Head of caudate nucleus (tissue), 42 donors: ENCODE measurements at regions not wholly inside any gene's neighbourhood (a gene's known extent, or its start where the extent isn't known, plus 50 kb on each side); places are given as distances from the start of the nearest gene placed in this dataset.

Source experiments
- DNase-seq, 42 donors: peaks; one replicate each; pipeline versions ENCODE4 v3.0.0 to v3.0.0-alpha.2; 2020 to 2021; ENCODE audit warnings: mixed read lengths in 7 of 42
- intact Hi-C: fragments of 100-400 bp; cut with DNase I; formaldehyde crosslinking; loops from one replicate; pipeline ENCODE4 v1.15.0; 2022

GRCh38 chr4:152104901-152105357 lies 344.1 kb upstream of the GATB start:
- DNase-seq, result peak in 40 of 42 donors; percentile 31 to 92 (median 64)
- intact Hi-C loops, result no loop called here

DNA sequence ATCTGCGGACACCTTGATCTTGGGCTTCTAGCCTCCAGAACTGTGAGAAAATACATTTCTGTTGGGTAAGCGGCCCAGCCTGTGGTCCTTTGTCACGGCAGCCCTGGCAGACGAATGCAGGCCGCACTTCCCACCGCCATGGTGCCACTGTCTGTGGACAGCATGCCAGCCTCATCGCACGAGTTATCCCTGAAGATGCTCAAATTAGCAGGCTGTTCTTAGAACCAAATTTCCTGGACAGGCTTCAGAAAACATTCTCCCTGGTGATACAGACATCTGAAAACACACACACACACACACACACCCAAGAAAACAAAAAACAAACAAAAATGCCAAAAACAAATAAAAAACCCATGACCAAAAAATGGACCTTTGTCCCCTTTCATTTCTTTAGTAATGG lies 343.5 kb upstream of the GATB start:
- intact Hi-C loops, result no loop called here
- DNase-seq, result peak in 2 of 42 donors; percentile 35 to 37

DNA sequence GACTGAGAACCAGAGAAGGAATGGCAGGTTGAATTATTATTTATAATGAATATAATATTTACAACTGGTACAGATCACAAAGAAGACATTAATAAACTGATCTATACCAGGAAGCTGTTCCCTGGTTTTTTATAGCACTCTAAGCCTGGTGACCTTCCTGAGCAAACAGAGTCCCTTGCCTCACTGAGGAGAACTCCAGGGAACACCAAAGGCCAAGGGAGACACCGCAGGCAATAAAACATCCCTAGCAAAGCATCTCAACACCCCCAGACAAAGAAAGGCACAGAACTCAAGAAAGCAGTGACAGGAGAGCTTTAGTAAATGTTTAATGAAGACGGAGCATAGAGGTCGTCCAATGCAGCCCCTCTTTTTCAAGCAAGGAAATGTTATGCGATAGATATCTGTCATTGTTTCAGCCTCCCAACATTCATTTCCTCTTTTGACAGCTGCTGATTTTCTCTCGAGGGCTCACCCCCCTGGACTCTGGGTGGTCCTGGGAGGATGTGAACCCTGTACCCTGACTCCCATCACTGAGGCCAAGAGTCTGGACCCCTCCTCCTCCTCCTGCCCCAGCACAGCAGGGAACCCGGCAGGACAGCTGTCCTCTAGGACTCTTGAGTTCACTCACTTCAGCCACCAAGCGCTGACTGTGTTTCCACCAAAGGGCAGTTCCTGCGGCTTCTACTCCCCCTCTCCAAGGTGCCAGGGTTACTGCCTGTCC lies 342.5 kb upstream of the GATB start:
- DNase-seq, result peak in 1 of 42 donors; percentile 24
- intact Hi-C loops, result no loop called here

GRCh38 chr4:152102436-152103000 lies 341.7 kb upstream of the GATB start:
- intact Hi-C loops, result no loop called here
- DNase-seq, result peak in 1 of 42 donors; percentile 29

DNA sequence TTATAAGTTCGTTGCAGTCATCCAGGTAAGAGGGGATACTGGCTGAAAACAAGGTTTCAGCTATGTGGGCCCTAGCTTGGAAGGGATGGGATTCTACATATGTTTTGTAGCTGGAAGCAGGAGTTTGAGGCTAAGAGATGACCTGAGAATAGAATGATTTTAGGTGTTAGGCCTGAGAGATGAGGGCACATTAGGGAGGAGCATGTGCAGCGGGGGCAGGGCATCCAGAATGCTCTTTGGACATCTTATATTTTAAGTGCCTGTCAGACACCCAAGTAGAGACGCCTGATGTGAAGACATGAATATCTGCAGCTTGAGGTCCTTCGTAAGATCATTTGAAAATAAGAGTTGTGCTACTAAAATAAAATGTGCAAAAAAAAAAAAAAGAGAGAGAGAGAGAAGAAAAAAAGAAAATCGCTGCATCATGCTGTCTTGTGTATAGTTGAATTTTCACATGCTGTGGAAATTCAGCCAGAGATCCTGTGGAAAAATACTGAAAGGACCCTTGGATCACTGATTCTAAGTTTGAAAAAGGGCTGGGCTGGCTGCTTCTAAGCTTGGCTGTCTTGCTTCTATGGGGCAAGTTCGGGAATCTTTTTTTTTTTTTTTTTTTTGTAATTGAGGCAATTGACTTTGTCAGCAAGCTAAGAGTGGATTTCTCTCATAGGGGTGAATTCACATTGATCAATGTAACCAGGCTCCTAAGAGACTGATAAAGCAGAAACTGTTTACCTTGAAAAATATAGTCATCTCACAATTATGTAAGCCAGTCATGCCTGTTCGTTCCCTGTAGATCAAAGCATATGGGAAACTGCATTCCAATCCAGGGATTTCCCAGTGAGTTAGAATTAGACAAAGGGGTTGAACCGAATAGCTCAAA lies 341.0 kb upstream of the GATB start:
- DNase-seq, result peak in 2 of 42 donors; percentile 19 to 35
- intact Hi-C loops, result no loop called here

DNA sequence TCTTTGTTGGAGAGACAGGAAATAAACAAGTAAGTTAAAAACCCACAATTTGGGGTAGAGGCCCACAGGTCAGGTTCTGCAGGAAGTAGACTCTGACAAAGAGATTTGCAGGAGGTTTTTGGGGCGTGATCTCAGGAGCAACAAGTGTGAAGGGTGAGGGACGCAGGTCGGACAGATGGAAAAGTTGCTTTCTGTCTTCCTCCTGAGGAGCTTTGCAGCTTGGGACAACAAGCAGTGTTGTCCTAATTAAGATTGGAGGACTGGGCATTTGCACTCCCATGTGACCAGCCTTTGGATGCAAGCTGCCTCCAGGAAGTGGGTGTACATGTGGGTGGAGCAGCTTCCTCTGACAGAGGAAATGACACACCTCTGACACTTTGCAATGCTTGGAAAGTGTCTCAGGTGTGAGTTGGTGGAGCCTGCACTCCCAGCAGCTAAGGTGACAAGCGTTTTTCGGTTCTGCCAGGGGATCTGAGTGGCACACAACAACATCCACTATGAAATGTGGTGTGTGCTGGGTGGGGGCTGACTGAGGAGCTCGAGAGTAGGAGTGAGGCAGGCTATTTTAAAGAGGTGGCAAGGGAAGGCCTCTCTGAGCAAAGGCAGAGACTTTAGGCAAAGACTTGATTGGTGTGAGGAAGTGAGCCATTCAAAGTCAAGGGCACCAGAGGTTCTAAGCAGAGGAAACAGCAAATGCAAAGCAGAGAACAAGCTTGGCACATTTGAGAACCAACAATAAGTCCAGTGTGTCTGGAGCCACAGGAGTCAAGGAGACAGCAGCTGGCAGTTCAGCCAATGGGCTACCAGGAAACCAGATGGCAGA lies 339.8 kb upstream of the GATB start:
- intact Hi-C loops, result no loop called here
- peak in 20 of 42 donors; percentile 7 to 62 (median 30) for DNase-seq

DNA sequence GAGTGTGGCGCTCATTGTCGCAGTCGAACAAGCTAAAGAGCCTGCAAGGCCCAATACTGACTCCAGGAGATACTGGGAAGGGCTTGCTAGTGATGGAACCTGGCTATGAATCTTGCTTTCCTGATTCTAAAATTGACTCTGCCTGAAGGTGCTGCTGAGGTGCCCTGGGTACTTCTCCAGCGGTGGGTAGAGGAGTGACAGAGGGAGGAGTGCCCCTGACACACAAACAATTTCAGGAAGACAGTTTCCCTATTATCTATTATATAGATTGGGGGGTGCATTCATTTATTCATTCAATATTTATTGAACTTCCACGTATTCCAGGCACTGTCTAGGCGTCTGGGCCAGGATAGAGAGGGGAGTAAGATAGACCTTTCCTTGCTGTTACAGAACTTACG lies 339.2 kb upstream of the GATB start:
- intact Hi-C loops, result loop anchor here (5.0 kb wide), 1 partner anchor 78 kb away; no protein-coding TSS in a partner anchor
- no peak for DNase-seq

DNA sequence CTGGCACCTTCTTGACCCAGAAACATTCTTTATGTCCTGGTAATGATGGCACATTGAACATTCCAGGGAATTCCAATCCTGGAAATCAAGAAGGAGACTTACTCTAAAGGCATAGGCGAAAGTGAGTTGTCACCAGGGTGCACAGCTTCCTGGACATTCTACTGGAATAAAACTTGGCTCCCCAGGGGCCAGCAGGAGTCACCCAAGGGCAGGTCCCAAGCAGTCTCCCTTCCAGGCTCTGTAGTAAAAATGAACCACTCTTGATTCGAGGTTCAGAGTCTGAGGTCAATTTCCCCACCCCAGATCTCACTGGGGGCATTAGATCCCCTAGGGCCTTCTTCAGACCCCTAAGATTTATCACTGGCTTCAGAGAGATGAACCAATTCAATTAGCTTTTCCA lies 338.7 kb upstream of the GATB start:
- no peak for DNase-seq
- intact Hi-C loops, result loop anchor here (5.0 kb wide), 1 partner anchor 77 kb away; no protein-coding TSS in a partner anchor

GRCh38 chr4:152099061-152099425 lies 338.2 kb upstream of the GATB start:
- intact Hi-C loops, result loop anchor here (5.0 kb wide), 1 partner anchor 77 kb away; no protein-coding TSS in a partner anchor
- DNase-seq, result no peak

DNA sequence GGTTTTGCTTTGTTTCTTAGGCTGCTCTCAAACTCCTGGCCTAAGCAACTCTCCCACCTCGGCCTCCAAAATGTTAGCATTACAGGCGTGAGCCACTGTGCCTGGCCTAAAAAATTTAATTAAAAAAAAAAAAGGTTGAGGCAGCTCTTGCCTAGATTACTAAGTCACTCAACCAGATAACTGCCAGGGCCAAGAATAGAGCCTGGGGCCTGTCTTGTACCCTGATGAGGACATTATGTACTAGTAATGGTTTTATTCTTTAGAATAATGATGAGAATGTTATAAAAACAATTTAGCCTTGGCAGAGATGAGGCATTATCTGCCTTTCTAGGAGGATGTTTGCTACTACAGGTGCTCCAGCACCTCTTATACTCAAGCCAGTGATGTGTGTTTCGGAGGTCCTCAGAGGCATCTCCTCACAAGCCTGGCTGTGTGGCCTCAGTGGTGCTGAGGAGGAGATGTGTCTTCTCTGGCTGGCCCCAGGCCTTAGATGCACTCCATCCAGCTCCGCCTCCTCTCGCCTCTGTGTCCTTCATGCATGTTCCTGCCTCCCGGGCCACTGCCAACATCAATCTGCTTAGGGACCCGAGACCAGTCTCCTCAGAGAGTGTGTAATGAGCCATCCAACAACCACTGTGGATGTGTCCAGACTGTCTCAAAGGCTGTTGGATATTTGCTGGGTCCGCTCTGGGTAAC lies 337.7 kb upstream of the GATB start:
- no peak for DNase-seq
- intact Hi-C loops, result loop anchor here (5.0 kb wide), 1 partner anchor 76 kb away; no protein-coding TSS in a partner anchor

GRCh38 chr4:152097371-152097770 lies 336.6 kb upstream of the GATB start:
- no peak for DNase-seq
- intact Hi-C loops, result loop anchor here (5.0 kb wide), 1 partner anchor 75 kb away; no protein-coding TSS in a partner anchor

DNA sequence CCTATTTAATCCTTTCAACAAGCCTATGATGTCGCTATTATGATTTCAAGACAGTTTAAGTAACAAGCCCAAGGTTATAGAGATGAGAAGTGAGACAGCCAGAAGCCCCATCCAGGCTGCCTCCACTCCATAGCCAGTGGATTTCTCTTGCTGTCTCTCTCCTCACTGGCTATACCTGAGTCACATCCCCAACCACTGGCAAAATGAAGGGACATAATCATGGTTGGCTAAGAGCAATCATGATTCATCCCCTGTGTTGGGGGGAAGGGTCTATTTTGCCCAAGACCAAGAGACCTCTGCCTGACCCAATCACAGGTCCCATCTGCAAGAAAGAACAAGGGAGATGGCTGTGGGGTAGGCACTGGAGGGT lies 334.9 kb upstream of the GATB start:
- intact Hi-C loops, result loop anchor here (5.0 kb wide), 1 partner anchor 73 kb away; no protein-coding TSS in a partner anchor
- DNase-seq, result no peak

GRCh38 chr4:152094970-152095700 lies 334.3 kb upstream of the GATB start:
- intact Hi-C loops, result loop anchor here (5.0 kb wide), 1 partner anchor 73 kb away; no protein-coding TSS in a partner anchor
- DNase-seq, result no peak

DNA sequence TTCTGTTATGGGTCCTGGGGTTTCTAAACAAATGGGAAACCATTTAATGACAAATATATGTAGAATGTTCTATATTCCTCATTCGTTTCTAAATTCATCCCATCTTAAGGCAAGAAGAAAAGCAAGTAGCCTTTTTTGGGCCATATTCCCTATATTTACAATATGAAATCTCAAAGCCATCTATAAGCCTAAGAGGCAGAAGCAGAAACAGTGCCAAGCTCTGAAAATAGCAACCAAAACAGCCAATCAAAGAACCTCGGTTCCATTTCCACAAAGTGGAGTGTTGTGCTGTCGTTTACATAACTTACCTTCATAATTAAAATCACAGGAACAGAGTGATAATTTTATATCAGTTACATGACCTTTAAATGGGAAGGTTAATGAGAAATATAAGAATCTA lies 330.6 kb upstream of the GATB start:
- no peak for DNase-seq
- intact Hi-C loops, result no loop called here

- intact Hi-C loops, result no loop called here
- no peak for DNase-seq
These were observed 329.7 kb upstream of the GATB start for GRCh38 chr4:152090543-152090942.

- intact Hi-C loops, result no loop called here
- DNase-seq, result peak in 1 of 42 donors; percentile 13
These were observed 328.8 kb upstream of the GATB start for GRCh38 chr4:152089584-152089983.

DNA sequence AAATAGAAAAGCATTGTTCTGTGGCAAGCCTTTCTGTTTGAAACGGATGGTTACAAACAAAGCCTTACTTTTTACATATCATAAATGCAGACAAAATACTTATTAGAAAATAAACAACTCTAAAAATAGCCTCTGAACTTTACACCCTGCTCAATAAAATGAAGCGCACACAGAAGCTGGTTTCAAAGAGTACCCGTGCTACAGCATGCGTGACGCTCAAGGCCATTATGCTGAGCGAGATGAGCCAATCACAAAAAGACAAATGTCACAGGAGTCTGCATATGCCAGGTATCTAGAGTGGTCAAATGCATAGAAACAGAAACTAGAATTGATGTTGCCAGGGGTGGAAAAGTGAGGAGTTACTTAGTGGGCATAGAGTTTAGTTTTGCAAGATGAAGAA lies 326.5 kb upstream of the GATB start:
- DNase-seq, result no peak
- intact Hi-C loops, result no loop called here

DNA sequence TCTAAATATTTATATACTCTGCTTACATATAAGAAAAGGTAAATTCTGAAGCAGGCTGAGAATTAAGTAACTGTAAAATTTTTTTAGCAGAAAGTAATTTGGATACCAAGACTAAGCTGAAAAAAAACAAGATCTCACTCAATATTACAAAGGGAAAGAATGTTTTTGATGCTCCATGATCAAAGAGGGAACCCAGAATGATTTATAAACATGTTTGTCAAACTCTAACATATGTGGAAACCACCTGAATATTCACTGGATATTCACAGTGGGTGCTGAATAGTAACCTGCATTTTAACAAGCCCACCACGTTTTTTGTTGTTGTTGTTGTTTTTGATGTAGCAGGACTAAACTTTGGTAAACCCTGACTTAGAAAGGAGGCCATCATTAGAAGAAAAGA lies 324.9 kb upstream of the GATB start:
- intact Hi-C loops, result no loop called here
- DNase-seq, result no peak
